COR-L47 (cell line): ENCODE measurements at regions not wholly inside any gene's neighbourhood (a gene's known extent, or its start where the extent isn't known, plus 50 kb on each side); places are given as distances from the start of the nearest gene placed in this dataset.

ENCODE experiments used
- DNase-seq: peaks from one replicate; lab custom pipeline; 2025; lab: John Stamatoyannopoulos, UW

DNA sequence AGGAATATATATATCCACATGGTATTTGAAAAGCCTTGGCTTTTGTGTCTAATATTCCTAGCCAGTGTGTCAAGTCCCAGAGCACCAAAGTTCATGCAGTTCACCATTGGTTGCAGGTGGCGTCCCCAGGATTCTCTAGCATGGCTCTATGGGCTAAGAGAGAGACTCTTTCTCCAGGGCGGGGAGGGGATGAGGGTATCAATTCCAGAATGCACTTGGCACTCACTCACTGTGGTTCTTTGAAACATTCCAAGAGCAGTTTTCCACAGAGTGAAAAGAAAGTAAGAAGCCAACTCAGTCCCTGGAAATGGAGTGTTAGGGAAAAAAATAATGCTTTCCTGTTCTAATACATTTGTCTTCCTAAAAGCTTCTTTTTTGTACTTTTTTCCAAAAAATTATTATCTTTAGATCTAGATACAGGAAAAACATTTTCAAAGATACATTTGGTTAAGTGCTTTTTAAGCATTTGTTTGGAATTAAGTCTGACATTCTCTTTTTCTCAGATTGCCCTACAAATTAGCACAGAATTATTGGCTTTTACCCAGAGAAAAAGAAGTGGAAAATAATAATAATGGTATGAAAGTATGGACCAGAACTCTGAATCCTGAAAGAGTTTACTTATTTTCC, 239.9 kb downstream of the PAX3 start:
- DNase-seq = no peak

DNA sequence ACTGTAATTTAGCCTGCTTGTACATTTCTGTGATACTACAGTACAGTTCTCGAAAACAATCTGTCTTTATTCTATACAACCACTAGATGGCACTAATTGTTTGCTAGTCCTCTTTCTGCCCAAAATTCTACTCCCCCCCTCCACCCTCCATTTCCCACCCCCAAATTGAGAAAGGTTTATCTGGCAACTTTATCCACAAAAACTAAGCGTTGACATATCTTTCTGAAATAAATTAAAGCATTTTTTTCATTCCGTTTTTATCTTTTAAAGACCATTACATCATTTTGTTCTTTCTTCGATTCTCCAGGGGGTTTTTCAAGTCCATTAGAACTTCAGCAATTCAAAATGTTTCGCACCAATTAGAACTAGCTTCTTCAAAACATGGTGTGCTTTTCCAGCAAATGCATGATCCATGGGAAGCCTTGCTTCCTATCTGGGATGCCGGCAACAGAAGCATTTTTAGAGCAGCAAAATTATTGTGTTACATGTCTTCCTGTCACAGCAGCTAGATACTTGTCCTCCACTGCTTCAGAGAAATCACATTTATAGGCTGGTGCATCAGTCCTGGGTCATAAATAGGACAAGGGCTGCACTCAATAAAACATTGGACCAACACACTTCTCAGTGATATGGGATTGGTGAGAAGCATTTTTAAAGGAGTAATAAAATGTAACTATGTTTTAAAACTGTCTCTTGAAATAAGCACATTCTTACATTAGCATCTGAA, 241.3 kb downstream of the PAX3 start:
- peak; percentile 6 for DNase-seq

DNA sequence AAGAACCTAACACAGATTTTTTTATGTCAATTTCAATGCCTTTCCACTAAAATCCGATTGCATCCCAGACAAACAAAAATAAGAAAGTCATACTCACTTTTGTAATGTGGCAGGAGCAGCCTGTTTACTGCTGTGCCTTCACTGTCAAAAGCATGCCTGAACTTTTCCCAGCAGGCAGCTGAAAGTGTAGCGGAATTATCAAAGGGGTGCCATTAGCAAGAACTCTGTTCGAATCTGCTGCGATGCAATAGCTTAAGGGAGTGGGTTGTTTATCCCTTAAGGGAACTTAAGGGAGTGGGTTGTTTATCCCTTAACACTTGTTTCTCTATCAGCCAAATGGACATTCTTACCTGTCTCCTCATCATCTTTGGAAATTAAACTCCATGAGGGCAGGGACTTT, 243.5 kb downstream of the PAX3 start:
- no peak for DNase-seq

DNA sequence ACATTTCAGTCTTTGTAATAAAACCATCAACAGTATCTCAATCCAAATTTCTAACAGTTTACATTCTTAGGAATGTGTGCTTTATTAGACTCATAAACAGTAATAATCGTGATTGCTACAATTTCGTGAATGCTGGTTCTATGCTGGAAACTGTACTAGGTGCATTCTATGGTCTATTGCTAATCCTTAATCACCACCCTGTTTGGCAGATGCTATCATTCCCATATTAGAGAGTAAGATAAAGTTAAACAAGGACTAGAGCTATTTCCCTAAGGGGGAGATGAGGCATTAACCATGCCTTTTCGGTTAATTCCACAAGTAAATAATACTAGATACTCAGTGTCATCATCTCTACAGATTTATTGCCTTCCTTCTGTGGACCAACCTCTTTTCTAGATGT, 244.0 kb downstream of the PAX3 start:
- no peak for DNase-seq

DNA sequence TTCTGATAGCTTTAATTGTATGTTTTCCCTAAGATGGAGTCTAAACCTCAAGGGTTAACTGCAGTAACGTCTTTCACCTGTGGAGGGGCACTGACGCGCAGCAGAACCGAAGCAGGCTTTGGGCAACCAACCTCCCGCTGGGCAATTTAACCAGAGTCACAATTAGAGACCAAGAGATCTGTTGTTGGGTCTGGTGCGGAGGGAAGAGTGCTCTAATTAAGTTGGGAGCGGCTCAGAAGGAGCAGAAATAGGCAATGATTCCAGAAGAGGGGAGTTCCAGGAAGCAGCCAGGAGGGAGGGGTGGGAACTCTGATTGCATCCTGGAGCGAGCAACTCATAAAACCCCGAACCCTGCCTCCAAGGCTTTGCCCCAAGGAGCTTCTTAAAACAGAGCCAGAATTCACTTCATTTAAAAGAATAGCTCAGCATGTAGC, 245.8 kb downstream of the PAX3 start:
- peak; percentile 91 for DNase-seq

DNA sequence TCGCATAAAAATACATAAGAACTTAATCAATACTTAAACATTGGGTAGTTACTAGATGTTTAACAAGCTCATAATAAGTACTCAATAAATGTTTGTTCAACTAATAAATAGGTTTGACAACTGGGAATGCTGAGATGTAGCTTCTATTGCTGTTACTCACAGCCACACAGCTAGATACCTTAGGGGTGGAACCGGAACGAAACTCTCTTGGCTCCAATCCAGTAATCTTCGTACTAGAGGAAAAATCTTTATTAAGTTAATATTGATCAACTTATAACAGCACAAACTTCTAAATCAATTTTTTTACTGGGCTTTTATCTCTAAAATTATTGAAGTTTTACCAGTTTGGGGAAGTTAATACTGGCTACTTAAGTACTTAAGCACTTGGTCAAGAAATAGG, 247.8 kb downstream of the PAX3 start:
- DNase-seq = no peak

DNA sequence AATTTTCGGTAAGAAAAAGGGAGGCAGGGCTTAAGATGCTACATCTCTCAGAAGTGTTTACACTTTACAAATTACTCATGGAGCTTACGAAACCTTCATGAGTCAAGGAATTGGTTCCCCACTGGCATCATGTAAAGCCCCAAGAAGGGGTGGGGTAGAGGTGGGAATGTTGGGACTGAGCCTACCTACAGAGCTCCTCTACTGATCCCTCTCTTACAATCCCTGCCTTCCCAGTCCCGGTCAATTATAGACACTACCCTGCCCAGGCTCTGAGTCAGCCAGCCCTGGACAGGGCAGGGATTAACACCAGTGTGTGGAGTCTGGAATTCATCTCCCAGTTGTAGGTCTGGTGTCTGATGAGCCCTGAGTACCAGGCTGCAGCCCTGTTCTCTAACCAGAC, 248.9 kb downstream of the PAX3 start:
- DNase-seq = no peak

DNA sequence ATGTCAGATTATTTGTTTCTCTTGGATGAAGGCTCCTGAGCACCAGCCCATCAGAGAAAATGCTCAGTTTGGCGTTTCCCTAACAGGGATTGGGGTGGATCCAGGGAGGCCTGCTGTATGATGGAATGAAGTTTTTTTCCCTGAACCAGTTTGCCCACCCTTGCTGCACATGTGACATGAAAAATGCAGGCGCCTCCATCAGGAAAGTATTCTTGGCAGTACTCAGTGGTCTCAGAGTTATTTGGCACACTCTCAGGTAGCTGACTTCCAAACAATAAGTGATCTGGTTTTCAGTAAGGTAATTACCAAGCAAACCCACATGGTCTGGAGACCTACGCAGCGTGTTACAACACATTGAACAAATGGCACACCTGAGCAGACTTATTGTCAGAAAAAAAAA, 254.9 kb downstream of the PAX3 start:
- DNase-seq = no peak

DNA sequence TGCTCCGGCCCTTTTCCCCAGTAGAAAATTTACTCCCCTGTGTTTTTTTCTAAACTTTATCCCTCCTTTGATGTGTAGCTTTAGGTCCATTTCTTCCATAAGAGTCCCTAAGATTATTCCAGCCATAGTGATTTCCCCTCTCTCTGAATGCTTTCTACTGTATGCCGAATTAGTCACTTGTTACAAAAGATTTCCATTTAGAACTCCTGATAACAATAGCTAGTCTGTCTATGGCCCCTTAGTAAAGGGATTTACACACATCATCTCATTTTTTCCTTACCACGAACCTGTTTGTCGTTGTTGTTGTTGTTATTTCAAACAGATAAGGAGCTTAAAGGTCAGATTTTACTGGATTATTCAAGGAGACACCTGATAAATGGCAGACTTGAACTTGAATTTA, 256.1 kb downstream of the PAX3 start:
- DNase-seq = no peak

DNA sequence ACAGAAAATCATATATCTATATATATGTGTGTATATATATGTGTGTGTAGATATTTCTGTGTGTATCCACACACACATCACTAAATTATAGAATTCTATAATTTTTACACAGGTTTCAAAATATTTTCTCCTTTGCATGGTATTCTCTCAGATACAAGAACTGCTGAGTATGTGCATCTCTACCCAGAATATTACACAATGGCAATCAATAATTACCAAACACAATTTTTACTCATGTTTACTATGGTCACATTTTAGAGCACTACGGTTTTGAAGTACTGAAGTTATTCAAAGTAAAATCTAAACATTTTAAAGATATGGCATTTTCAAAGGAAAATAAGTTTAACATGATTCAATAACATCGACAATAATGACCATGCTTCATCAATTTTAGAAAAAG, 258.5 kb downstream of the PAX3 start:
- no peak for DNase-seq

DNA sequence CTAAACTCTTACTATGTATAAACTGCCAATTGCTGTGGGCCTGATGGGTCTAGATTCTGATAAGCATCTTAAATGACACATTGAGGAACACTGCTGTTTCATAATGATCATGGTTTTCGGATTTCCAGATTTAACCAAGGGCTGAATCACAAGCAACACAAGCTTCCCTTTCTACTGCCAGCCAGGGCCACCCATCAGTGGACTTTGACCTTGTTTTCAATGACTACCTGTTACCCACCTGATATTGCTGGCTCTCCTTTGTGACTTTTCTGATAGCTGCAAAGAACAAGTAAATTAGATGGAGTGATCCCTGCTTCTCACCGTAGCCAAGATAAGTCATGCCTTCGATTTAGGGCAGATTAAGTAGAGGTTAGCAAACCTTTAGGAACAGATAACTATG, 259.0 kb downstream of the PAX3 start:
- DNase-seq = no peak

DNA sequence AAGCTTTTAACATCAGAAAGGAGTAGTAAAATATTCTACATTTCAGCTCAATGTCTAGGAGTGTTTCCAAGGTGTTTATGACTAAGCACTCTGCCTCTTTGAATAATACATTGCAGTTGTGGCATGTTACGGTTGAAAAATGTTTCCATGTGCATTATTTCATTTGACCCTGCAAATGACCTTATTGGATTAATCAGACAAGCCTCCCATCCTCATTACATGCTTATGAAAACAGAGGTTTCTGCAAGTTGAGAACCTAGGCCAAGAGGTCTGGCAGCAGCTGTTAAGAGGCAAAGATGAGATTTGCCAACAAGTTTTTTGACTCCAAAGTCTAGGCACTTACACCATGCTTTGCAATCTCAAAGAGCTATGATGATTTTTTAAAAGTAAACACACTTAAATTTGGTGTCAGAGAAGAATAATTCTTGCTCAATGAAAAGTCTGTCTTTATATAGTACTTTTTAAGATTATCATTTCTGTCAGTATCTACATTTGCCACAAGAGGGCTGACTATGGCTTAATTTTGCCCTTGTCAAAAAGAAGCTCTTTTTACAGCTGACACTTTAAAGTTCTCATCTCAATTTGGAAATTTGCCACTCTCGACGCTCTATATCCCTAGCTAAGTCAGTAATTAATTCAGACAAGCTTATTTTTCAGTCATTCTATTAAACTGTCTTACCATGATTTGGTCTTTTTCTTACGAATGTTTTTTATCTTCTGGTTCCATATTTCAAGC, 260.6 kb downstream of the PAX3 start:
- DNase-seq = peak; percentile 17

DNA sequence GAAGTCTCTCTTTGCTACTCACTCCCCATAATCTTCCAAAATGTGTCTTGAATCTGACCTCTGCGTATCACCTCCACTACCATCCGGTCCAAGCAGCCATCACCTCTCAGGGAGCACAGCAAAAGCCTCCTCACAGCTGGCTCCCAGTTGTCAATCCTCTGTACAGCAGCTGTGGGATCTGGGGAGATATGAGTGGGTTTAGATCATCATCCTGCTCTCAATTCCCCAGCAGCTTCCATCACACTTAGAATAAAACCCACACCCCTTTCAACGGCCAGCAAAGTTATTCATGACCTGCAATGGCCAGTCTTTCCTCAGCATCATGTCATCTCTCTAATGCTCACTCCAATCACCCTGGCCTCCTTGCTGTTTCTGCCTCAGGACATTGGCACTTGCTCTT, 261.6 kb downstream of the PAX3 start:
- no peak for DNase-seq

DNA sequence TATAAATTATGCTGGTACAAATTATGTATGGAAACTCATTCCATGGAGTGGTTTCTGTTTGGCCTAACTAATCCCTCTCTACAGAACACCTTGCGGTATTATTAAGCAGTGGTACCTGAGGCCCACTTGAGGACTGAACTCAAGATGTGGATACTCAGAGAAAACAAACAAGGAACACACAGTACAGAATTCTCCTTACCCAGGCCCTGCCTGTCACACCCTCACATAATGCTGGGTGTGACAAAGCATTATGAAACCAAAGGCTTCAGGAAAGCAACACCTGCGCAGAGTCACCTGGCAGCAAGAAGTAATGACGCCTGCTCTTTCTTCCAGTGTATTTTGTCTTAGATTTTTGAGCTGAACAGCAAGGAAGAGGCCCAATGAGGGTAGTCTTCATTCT, 264.7 kb downstream of the PAX3 start:
- DNase-seq = no peak

DNA sequence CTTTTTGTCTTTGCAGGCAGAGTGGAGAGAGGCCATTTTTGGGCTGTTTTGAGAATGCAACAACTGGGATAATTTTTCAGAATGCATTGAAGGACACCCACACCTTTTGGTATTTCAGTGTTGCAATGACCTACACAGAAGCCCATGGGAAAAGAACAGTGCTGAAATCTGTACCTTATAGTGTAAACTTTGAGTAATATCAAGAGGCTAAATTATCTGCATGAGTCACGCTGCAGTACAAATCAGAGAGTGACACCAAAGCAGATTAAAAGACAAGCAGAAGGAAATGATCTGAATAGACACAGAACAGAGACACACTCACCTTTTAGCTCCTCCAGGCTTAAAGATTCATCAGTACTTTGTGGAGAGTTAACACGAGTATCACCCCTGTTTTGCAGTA, 265.3 kb downstream of the PAX3 start:
- DNase-seq = no peak

DNA sequence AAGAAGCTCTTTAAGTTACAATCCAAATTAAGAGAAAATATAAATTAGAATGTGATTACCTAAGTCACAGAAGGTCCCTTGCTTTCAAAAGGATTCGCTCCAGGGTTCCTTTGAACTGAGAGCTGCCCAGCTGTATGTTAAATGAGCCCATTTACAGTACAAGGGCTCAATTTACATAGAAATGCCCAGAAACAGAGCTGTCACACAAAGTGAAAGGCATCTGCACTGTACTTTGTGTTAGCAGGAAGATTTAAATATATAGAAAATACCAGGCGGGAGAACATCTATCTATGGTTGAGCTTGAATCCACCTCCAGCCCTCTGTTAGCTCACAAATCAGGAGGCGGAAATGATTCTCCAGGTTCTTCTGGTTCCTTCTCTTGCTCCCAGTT, 272.9 kb downstream of the PAX3 start:
- peak; percentile 30 for DNase-seq

DNA sequence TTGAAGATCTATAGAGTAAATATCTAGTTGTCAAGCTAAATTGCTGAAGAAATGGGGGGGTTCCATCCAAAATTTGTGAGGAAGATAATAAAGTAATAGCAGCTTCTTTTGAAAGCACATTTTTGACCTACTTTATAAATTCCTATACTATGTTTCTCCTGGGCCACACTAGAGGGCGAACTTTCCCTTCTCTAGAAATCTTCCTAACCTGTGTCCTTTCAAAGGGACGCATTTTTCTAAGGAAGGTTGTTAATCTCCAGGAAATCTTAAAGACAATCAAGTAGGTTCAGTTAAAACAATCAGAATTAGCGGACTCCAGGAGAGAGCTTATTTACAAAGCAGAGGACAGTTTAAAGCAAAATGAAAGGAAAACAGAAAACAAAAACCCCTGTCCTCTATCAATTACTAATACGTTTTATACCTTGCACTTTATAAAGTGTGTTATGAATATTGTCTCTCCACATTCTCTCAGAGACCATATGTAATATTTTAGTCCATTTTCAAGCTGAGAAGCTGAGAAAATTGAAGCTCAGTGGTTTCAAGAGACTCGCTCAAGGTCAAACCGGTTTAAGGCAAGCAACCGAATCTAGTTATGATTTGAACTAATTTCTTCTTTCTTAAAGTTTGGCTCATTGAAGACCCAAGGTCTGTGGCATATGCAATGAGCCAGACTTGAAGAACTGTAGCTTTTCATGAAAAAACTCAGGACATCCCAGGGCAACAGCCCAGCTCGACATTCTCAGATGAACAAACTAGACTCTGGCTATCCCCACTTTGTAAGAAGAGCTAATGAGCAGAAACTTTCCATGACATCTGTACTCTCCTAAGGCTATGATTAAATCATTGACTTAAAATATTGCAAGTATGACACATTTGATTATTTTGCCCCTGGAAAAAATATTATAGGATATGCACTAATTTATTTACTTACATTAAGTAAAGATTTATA, 273.6 kb downstream of the PAX3 start:
- peak; percentile 57 for DNase-seq

DNA sequence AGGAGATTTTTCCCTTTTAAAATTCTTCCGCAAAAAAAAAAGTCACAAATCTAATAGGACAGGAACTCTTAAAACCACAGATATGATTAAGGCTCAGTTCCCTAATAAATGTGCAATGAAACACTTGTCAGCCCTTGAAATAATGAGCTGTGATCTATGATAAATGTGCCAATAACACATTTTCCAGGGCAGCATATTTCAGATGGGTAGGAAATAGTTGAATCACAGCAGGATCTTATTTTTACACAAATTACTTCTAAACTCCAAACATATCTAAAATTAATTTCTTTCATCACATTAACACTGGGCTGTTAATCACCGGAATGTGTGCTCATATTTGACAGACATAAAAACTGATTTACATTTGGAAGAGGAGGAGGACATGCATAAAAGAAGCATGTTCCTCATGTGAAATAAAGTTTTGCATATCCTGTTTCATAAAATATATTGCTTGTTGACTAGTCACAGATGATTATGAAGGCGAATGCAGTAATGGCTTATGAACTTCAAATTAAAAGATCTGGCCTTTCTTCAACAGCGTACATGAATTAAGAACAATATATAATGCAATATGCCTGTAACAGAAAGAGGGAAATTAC, 281.4 kb downstream of the PAX3 start:
- DNase-seq = no peak

DNA sequence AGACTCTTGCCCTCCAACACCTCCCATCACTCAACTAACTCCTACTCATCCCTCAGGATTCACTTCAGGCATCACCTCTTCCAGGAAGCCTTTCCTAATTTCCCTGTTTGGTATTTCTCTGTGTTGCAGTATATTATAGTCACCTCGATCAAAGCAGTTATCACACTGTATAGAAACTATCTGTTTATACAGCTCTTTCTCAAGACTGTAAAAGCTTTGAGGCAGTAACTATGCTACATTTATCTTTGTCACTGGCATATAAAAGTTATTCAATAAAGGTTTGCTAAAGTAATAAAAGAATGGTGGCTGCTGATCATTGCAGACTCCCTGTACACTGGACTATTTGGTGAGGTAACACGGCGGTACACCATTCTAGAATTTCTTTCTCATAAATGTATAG, 284.9 kb downstream of the PAX3 start:
- DNase-seq = no peak

DNA sequence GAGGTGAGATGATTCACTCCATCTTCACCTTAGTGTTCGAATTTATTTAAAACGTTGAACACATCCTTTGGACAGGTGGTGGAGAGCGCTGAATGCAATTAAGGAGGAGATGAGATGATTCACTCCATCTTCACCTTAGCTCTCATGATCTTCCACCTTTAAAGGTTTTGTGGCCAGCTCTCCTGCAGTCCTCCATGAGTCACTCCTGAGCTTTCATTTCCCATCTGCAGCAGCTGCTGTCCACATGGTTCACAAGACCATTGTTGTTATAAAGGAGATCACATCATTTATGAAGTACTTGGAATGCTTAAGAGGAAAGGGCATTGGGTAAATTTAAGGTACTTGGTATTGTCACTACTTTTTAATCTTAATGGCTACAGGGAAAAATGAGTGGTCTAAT, 298.5 kb downstream of the PAX3 start:
- DNase-seq = no peak

DNA sequence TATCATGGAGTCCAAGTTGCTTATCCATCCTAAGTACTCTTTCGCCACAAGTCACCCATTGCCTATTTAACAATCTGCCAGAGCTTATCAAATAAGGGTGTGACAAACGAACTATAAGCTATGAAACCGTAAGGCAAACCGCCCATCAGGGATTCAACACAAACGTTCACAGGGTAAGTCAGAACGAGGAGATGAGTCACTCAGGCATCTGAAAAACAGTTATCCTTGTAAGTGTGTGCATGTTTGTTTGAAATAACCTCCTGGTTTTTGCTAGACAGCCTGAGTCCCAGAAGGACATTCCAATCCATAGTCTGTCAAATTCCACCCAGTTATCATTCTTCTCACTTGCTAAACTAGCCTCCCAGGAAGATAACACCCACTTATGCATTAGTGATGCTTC, 299.1 kb downstream of the PAX3 start:
- no peak for DNase-seq

DNA sequence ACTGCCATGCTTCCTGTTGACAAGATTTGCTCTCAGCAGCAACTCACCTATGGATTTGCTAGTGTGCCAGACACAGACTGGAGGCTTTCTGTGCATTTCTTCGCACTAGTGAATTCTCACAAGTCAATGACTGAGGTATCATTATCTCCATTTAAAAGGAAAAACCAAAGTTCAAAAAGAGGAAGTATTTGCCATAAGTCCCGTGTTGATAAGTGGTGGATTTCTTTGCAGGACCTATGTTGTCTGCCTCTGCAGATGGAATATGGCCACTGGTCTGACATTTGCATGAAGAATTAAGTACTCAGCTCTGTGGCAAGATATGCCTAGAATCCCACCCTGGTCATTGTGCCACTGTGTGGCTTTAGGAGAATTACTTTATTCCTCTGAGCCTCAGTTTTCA, 299.6 kb downstream of the PAX3 start:
- DNase-seq = no peak
